BJ (cell line): ENCODE measurements at regions not wholly inside any gene's neighbourhood (a gene's known extent, or its start where the extent isn't known, plus 50 kb on each side); places are given as distances from the start of the nearest gene placed in this dataset.

Experiments used
- CTCF ChIA-PET: fragments of 350-600 bp; formaldehyde crosslinking; extraction: SDS; loops from one replicate; lab custom pipeline; 2021; ENCODE audit warnings: antibody characterized with exemption, inconsistent platforms; lab: Yijun Ruan, JAX
- POLR2A ChIA-PET: fragments of 300-600 bp; sonication (Branson Sonifier 250); formaldehyde crosslinking; extraction: SDS; loops from one replicate; lab custom pipeline; 2021; ENCODE audit warnings: antibody characterized with exemption; lab: Charles Lee
- DNase-seq: peaks from one replicate; pipeline ENCODE4 v3.0.0-alpha.2; 2011; ENCODE audit warnings: low read depth
- H3K27me3 ChIP-seq: 2 replicates; pipeline ENCODE4 v1.6.0; 2011; ENCODE audit warnings: low read length; ENCODE audit not compliant: control insufficient read depth, insufficient read depth
- H3K36me3 ChIP-seq: 2 replicates; pipeline ENCODE4 v1.5.1; 2011; ENCODE audit warnings: low read length; ENCODE audit not compliant: control insufficient read depth, insufficient read depth
- H3K4me3 ChIP-seq: 2 replicates; pipeline ENCODE4 v1.5.1; 2011; ENCODE audit warnings: low read depth, mild to moderate bottlenecking, control low read depth, low read length
- CTCF ChIP-seq: IDR thresholded peaks from 2 replicates; pipeline ENCODE4 v1.5.1; 2011; ENCODE audit warnings: low read depth, mild to moderate bottlenecking, control low read depth, inconsistent platforms, low read length, moderate library complexity; ENCODE audit not compliant: insufficient read depth

DNA sequence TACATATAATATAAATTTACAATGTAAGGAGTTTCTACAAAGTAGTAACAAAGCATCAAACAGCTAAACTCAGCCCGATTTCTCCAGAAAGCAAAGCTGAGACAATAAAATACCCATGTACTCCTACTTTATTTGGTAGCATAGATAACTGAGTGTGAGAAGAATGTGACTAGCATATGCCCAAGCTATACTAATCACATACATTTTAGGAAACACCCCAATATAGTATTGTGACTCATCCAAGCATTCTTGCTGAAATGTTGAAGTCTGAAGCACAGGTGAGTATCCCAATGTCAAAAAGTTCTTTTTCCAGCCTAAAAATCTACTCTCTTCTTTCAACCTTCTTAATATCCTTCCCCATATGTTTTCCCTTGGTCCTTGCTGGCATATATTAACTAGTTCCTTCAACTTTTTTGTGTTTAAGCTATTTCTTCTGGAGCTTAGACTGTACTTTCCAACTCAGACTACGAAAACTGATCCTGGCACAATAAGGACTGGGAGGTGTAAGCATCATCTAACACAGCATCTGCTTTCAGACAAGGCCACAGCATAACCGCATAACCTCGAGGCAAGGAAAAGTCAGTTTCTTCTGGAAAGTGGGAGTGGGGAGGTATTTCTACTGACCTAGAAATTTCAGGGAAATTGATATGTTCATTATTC, 163.0 kb upstream of the RNPC3 start:
- no peak for DNase-seq
- ChIA-PET POLR2A (no interaction called here), CTCF (interaction anchor here (0.6 kb wide), 1 partner anchor 20 kb away, joined by 5 read pairs; no protein-coding TSS in a partner anchor)
- Histone ChIP-seq H3K4me3 (no peak overlapping the region), H3K36me3 (no peaks in the 10 kb centered on the region), H3K27me3 (no peaks in the 10 kb centered on the region)
- TF ChIP-seq CTCF: no peak

DNA sequence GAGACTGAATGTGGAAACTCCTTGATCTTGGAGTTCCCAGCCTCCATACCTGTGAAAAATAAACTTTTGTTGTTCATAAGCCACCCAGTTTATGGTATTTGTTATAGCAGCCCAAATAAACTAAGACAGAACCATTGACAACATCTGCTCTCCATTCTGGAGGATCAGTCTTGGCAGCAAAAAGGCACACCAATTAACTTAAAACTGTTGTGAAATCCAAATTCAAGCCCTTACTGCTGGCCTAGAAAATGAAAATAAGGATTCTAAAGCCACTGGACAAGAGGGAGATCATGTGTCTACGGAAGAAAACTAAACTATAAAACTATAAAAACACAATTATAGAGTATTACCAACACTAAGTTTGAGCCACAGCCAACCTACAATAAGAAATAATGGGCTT, 172.1 kb upstream of the RNPC3 start:
- CTCF ChIA-PET: no interaction called here
- no peak for TF ChIP-seq CTCF
- Histone ChIP-seq H3K27me3 (no peaks in the 10 kb centered on the region), H3K4me3 (no peak overlapping the region), H3K36me3 (no peaks in the 10 kb centered on the region)
- POLR2A ChIA-PET: no interaction called here
- peak; percentile 13 for DNase-seq

GRCh38 chr1:103348136-103348535, 177.4 kb upstream of the RNPC3 start:
- DNase-seq: no peak
- CTCF ChIA-PET: no interaction called here
- Histone ChIP-seq H3K4me3 (no peak overlapping the region), H3K36me3 (no peaks in the 10 kb centered on the region), H3K27me3 (no peaks in the 10 kb centered on the region)
- no peak for TF ChIP-seq CTCF
- POLR2A ChIA-PET: no interaction called here

DNA sequence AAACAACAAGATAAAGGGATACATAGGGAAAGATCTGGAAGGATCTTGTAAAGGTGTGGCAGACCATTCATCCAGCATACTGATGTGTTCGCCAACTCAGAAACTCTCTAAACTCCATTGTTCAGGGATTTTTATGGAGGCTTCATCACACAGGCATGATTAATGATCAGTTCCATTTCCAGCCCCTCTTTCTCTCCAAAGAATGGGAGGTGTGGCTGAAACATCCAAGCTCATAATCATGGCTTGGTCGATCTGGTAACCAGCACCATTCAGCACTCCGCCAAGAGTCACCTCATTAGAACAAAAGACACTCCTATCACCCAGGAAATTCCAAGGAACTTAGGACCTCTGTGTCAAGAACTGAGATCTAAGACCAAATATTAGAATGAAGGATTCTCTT, 180.6 kb upstream of the RNPC3 start:
- no peak for TF ChIP-seq CTCF
- no peaks in the 10 kb centered on the region for H3K27me3 ChIP-seq
- H3K36me3 ChIP-seq: no peaks in the 10 kb centered on the region
- ChIA-PET POLR2A (no interaction called here), CTCF (no interaction called here)
- DNase-seq: no peak
- H3K4me3 ChIP-seq: no peak overlapping the region

DNA sequence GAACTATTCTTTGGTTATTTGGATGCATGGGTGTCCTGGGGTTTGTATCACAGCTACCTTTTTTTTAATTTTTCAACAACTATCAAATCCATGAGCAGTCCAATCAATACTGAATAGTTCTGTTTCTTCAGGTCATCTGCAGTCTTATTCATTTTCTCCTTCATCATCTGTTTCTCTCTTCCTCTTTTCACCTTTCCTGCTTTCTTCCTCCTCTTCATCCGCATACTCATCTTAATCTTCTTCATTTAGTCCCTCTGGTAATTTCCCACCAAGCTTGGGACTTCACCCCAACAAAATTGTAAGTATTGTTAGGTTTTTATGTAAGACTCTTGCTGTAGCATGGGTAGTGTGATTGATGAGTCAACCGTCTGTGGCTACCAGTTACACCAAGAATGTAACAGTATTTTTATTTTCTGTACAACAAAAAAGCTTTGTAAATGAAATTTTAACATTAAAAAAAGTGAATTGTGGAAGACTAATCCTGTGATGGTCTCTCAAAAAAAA, 184.1 kb upstream of the RNPC3 start:
- ChIA-PET CTCF (no interaction called here), POLR2A (no interaction called here)
- no peaks in the 10 kb centered on the region for H3K36me3 ChIP-seq
- no peak for TF ChIP-seq CTCF
- no peak overlapping the region for H3K4me3 ChIP-seq
- H3K27me3 ChIP-seq: no peaks in the 10 kb centered on the region
- no peak for DNase-seq
